Right atrium auricular region (tissue), 2 donors: ENCODE measurements at regions not wholly inside any gene's neighbourhood (a gene's known extent, or its start where the extent isn't known, plus 50 kb on each side); places are given as distances from the start of the nearest gene placed in this dataset.

Source experiments
- DNase-seq: peaks from one replicate; pipeline ENCODE4 v3.0.0-alpha.2; 2019; ENCODE audit warnings: low spot score
- H3K27ac ChIP-seq, 2 donors: fragments of 200-600 bp; sonication (generic); 1 replicate in 1 of 2; 2 replicates in 1 of 2; pipeline ENCODE4 v1.5.1; 2016 to 2019
- H3K27me3 ChIP-seq, 2 donors: fragments of 200-600 bp; sonication (generic); one replicate each; pipeline versions ENCODE4 v1.5.1 to v1.6.0; 2017 to 2019
- H3K36me3 ChIP-seq: fragments of 200-600 bp; sonication (generic); one replicate; pipeline ENCODE4 v1.5.1; 2016
- H3K4me1 ChIP-seq, 2 donors: fragments of 200-600 bp; sonication (generic); one replicate each; pipeline versions ENCODE4 v1.5.1 to v1.6.0; 2017 to 2019
- H3K4me3 ChIP-seq, 2 donors: fragments of 200-600 bp; sonication (generic); 1 replicate in 1 of 2; 2 replicates in 1 of 2; pipeline ENCODE4 v1.5.1; 2017 to 2019; ENCODE audit warnings: mild to moderate bottlenecking in 1 of 2, moderate library complexity in 1 of 2
- H3K9me3 ChIP-seq, 2 donors: fragments of 200-600 bp; sonication (generic); one replicate each; pipeline ENCODE4 v1.5.1; 2019
- CTCF ChIP-seq, 2 donors: fragments of 200-600 bp; sonication (generic); IDR thresholded peaks; one replicate each; pipeline ENCODE4 v1.5.1; 2019; ENCODE audit warnings: antibody characterized with exemption in 2 of 2

GRCh38 chr4:56757821-56758411 is 63.6 kb downstream of the SPINK2 start:
- Histone ChIP-seq H3K9me3 (no peaks in the 10 kb centered on the region), H3K27me3 (no peaks in the 10 kb centered on the region), H3K27ac (no peak overlapping the region), H3K4me1 (no peaks in the 10 kb centered on the region), H3K36me3 (no peaks in the 10 kb centered on the region), H3K4me3 (no peak overlapping the region)
- peak; percentile 59 for DNase-seq
- no peak for TF ChIP-seq CTCF (IDR thresholded peaks at IDR 0.05)

- DNase-seq: no peak
- TF ChIP-seq CTCF (IDR thresholded peaks at IDR 0.05): no peak
- no peaks in the 10 kb centered on the region for H3K27me3 ChIP-seq
- H3K4me1 ChIP-seq: no peaks in the 10 kb centered on the region
- H3K27ac ChIP-seq: no peak overlapping the region
- no peak overlapping the region for H3K4me3 ChIP-seq
- H3K9me3 ChIP-seq: no peaks in the 10 kb centered on the region
- H3K36me3 ChIP-seq: no peaks in the 10 kb centered on the region
These were observed 64.2 kb downstream of the SPINK2 start for GRCh38 chr4:56757261-56757746.

GRCh38 chr4:56755901-56756300 is 65.6 kb downstream of the SPINK2 start:
- H3K27me3 ChIP-seq: no peaks in the 10 kb centered on the region
- no peak for TF ChIP-seq CTCF (IDR thresholded peaks at IDR 0.05)
- no peaks in the 10 kb centered on the region for H3K36me3 ChIP-seq
- no peak overlapping the region for H3K27ac ChIP-seq
- no peak for DNase-seq
- no peak overlapping the region for H3K4me3 ChIP-seq
- H3K9me3 ChIP-seq: no peaks in the 10 kb centered on the region
- H3K4me1 ChIP-seq: no peaks in the 10 kb centered on the region

GRCh38 chr4:56752985-56753384 is 68.5 kb downstream of the SPINK2 start:
- Histone ChIP-seq H3K4me3 (no peak overlapping the region), H3K27ac (no peak overlapping the region), H3K27me3 (no peaks in the 10 kb centered on the region), H3K9me3 (peaks cover 0 to 5% of the 10 kb centered on the region in 2 donors), H3K36me3 (no peaks in the 10 kb centered on the region), H3K4me1 (no peaks in the 10 kb centered on the region)
- TF ChIP-seq CTCF (IDR thresholded peaks at IDR 0.05): no peak
- DNase-seq: no peak

- Histone ChIP-seq H3K4me3 (no peak overlapping the region), H3K9me3 (peaks cover 0 to 5% of the 10 kb centered on the region in 2 donors), H3K27ac (no peak overlapping the region), H3K36me3 (no peaks in the 10 kb centered on the region), H3K4me1 (no peaks in the 10 kb centered on the region), H3K27me3 (no peaks in the 10 kb centered on the region)
- no peak for TF ChIP-seq CTCF (IDR thresholded peaks at IDR 0.05)
- DNase-seq: no peak
These were observed 69.1 kb upstream of the HOPX start for GRCh38 chr4:56750231-56750630.

- Histone ChIP-seq H3K4me3 (no peak overlapping the region), H3K36me3 (no peaks in the 10 kb centered on the region), H3K27me3 (no peaks in the 10 kb centered on the region), H3K27ac (no peak overlapping the region), H3K9me3 (peaks cover 0 to 5% of the 10 kb centered on the region in 2 donors), H3K4me1 (no peaks in the 10 kb centered on the region)
- no peak for TF ChIP-seq CTCF (IDR thresholded peaks at IDR 0.05)
- DNase-seq: no peak
These were observed 67.2 kb upstream of the HOPX start for GRCh38 chr4:56748271-56748670.
